ENCODE measurements at regions not wholly inside any gene's neighbourhood (a gene's known extent, or its start where the extent isn't known, plus 50 kb on each side); places are given as distances from the start of the nearest gene placed in this dataset.

GRCh38 chr12:17609701-17610100, 480.3 kb downstream of the RERGL start:
- TF ChIP-seq, protein P1, sequence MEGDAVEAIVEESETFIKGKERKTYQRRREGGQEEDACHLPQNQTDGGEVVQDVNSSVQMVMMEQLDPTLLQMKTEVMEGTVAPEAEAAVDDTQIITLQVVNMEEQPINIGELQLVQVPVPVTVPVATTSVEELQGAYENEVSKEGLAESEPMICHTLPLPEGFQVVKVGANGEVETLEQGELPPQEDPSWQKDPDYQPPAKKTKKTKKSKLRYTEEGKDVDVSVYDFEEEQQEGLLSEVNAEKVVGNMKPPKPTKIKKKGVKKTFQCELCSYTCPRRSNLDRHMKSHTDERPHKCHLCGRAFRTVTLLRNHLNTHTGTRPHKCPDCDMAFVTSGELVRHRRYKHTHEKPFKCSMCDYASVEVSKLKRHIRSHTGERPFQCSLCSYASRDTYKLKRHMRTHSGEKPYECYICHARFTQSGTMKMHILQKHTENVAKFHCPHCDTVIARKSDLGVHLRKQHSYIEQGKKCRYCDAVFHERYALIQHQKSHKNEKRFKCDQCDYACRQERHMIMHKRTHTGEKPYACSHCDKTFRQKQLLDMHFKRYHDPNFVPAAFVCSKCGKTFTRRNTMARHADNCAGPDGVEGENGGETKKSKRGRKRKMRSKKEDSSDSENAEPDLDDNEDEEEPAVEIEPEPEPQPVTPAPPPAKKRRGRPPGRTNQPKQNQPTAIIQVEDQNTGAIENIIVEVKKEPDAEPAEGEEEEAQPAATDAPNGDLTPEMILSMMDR (IDR thresholded peaks at IDR 0.05): no peak
- TF ChIP-seq EP300 (IDR thresholded peaks at IDR 0.05) (no peak), POLR2AphosphoS5 (IDR thresholded peaks at IDR 0.05) (no peak)
